H54 (cell line): ENCODE measurements at regions not wholly inside any gene's neighbourhood (a gene's known extent, or its start where the extent isn't known, plus 50 kb on each side); places are given as distances from the start of the nearest gene placed in this dataset.

ENCODE experiments used
- DNase-seq: peaks from one replicate; pipeline ENCODE4 v3.0.0; 2011; ENCODE audit warnings: low spot score, mixed read lengths; ENCODE audit not compliant: insufficient read length
- FAIRE-seq: peaks from 3 replicates; lab custom pipeline; 2011; peaks lifted over from hg19 to GRCh38; lab: Jason Lieb, UNC
- POLR2A ChIP-seq: IDR thresholded peaks from 2 replicates; pipeline ENCODE4 v1.6.1; 2011; ENCODE audit warnings: low read depth, mild to moderate bottlenecking, low read length

- no peak for FAIRE-seq
- no peak for DNase-seq
- TF ChIP-seq POLR2A = no peak
These were observed 328.1 kb upstream of the TBL1XR1 start for GRCh38 chr3:177525414-177525813.

GRCh38 chr3:177525987-177526712 is 328.9 kb upstream of the TBL1XR1 start:
- DNase-seq = no peak
- FAIRE-seq = no peak

DNA sequence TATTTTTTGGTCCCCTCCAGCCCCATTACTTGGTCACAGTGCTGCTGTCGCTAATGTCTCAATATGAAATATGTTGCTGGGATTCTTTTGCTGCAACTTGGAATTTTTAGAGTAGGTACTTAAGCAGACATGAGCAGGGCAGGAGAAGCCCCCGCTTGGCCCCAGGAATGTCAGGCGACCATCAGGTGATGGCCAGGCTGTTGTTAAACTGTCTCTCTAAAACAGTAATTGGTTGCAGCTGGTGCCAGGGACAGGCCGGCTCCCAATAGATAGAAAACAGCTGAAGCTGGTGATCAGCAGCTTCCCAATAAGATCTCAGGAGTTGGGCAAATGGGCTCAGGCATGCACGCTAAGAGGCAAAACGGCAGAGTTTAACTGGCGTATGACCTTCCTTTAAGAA is 329.9 kb upstream of the TBL1XR1 start:
- DNase-seq (no peak), FAIRE-seq (no peak)
- no peak for TF ChIP-seq POLR2A

More at GRCh38 chr3:177525987-177526712, 328.9 kb upstream of the TBL1XR1 start:
- no peak for TF ChIP-seq POLR2A

GRCh38 chr3:177528306-177529070 is 331.2 kb upstream of the TBL1XR1 start:
- FAIRE-seq = no peak
- no peak for TF ChIP-seq POLR2A
- DNase-seq = no peak

- TF ChIP-seq POLR2A = no peak
- no peak for FAIRE-seq
- DNase-seq = no peak
These were observed 331.8 kb upstream of the TBL1XR1 start for GRCh38 chr3:177529071-177529550.

- TF ChIP-seq POLR2A = no peak
- no peak for DNase-seq
- FAIRE-seq = no peak
These were observed 332.5 kb upstream of the TBL1XR1 start for GRCh38 chr3:177529716-177530335.

DNA sequence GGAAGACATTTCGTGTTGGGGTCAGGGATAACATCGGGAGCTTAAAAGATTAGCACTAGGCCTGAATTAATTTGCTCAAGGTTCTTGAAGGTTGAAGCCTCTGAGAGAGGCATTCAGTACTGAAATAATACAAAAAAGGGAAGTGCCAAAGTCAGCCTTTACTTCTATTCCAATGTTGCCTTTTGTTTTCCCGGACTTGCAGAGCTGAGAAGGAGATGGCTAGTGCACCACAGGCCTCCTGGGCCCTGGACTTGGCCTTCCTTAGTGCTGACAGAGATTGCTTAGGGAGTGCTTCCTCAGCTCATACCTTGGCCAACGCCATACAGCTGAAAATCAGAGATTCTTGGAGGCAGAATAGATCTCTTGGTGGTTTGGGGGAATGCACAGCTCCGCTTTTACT is 333.6 kb upstream of the TBL1XR1 start:
- FAIRE-seq (no peak), DNase-seq (no peak)
- no peak for TF ChIP-seq POLR2A

DNA sequence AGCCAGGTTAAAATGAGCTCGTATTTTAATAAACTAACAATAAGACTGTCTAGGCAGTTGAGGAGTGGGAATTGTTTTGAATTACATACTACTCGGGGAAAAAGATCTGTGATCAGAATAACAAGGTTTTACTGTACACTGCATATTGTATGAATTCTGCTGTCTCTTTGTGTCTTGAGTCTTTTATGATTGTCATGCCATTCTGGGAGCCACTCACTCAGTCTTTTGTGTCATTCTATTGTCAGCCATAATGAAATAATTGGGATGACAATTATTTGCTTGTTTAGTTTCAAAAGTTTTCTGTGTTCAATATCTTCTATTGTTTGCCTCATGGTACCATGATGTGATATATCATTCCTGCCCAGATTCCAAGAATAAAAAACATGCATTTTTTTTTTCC is 339.6 kb upstream of the TBL1XR1 start:
- DNase-seq (no peak), FAIRE-seq (no peak)
- no peak for TF ChIP-seq POLR2A

- no peak for TF ChIP-seq POLR2A
- no peak for FAIRE-seq
These were observed 340.3 kb upstream of the TBL1XR1 start for GRCh38 chr3:177537612-177538011.

GRCh38 chr3:177538048-177538749 is 340.9 kb upstream of the TBL1XR1 start:
- peak; percentile 20 for FAIRE-seq
- no peak for TF ChIP-seq POLR2A
- DNase-seq = no peak

More at GRCh38 chr3:177537612-177538011, 340.3 kb upstream of the TBL1XR1 start:
- no peak for DNase-seq

- TF ChIP-seq POLR2A = no peak
- DNase-seq (no peak), FAIRE-seq (no peak)
These were observed 341.8 kb upstream of the TBL1XR1 start for GRCh38 chr3:177538750-177539730.

DNA sequence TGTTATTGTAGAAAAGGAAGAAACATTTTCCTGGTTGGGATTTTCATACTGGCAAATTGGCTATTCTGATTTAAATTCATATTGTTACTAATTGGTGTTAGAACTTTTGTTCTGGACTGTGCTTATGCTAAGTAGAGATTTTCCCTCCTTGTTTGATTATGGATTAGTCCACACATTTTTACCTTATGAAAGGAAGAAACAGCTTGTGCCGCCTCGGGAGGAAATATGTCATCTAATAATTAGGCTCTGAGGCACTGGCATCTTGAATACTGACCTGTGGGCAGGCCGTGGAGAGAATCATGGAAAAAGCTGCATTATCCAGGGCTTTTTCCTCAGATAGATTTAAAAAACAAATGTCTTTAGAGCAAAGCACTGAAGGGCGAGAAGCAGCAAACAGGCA is 344.3 kb upstream of the TBL1XR1 start:
- no peak for FAIRE-seq
- DNase-seq = no peak
- TF ChIP-seq POLR2A = no peak
